Lower lobe of right lung (tissue), 2 donors: ENCODE measurements at regions not wholly inside any gene's neighbourhood (a gene's known extent, or its start where the extent isn't known, plus 50 kb on each side); places are given as distances from the start of the nearest gene placed in this dataset.

Source experiments
- ATAC-seq, 2 donors: fragments of 200-7000 bp; cut with Tn5 transposase; one replicate each; pipeline ENCODE4 v1.9.1; 2020 to 2022; ENCODE audit warnings: mild to moderate bottlenecking in 2 of 2, moderate library complexity in 2 of 2
- DNase-seq: peaks from one replicate; pipeline ENCODE4 v3.0.0-alpha.2; 2020
- H3K27ac ChIP-seq: fragments of 200-600 bp; one replicate; pipeline ENCODE4 v1.8.0; 2022
- H3K27me3 ChIP-seq: fragments of 200-600 bp; one replicate; pipeline ENCODE4 v1.8.0; 2022; ENCODE audit warnings: low read depth
- H3K36me3 ChIP-seq: fragments of 200-600 bp; one replicate; pipeline ENCODE4 v1.8.0; 2022; ENCODE audit warnings: mild to moderate bottlenecking
- H3K4me1 ChIP-seq: fragments of 200-600 bp; one replicate; pipeline ENCODE4 v1.8.0; 2022
- H3K4me3 ChIP-seq: fragments of 200-600 bp; one replicate; pipeline ENCODE4 v1.8.0; 2022; ENCODE audit warnings: mild to moderate bottlenecking
- H3K9me3 ChIP-seq: fragments of 200-600 bp; one replicate; pipeline ENCODE4 v1.8.0; 2022
- CTCF ChIP-seq: fragments of 200-600 bp; IDR thresholded peaks from one replicate; pipeline ENCODE4 v1.8.0; 2022; ENCODE audit warnings: antibody characterized with exemption, mild to moderate bottlenecking
- intact Hi-C: fragments of 100-400 bp; cut with DNase I; formaldehyde crosslinking; loops from one replicate; pipeline ENCODE4 v1.11.0; 2022
- donor health status: DM: no; HTN: yes; CAD: no; lungs with severe emphysema.

- ATAC-seq (no peak), DNase-seq (no peak)
- Histone ChIP-seq H3K4me1 (no peaks in the 10 kb centered on the region), H3K27me3 (no peaks in the 10 kb centered on the region), H3K4me3 (no peak overlapping the region), H3K27ac (no peak overlapping the region), H3K9me3 (no peaks in the 10 kb centered on the region), H3K36me3 (no peaks in the 10 kb centered on the region)
- intact Hi-C loops, result no loop called here
- no peak for TF ChIP-seq CTCF
Measured at GRCh38 chr6:135572051-135572450, 74.5 kb upstream of the AHI1 start.

GRCh38 chr6:135575629-135576028, 78.1 kb upstream of the AHI1 start:
- no peak overlapping the region for H3K27ac ChIP-seq
- no peak for DNase-seq
- H3K36me3 ChIP-seq, result no peaks in the 10 kb centered on the region
- no peak overlapping the region for H3K4me3 ChIP-seq
- H3K4me1 ChIP-seq, result no peaks in the 10 kb centered on the region
- intact Hi-C loops, result no loop called here
- ATAC-seq, result no peak
- no peaks in the 10 kb centered on the region for H3K27me3 ChIP-seq
- TF ChIP-seq CTCF, result no peak
- H3K9me3 ChIP-seq, result no peaks in the 10 kb centered on the region

- H3K36me3 ChIP-seq, result no peaks in the 10 kb centered on the region
- peak; percentile 45 to 62 for ATAC-seq
- H3K27ac ChIP-seq, result no peak overlapping the region
- DNase-seq, result no peak
- no peaks in the 10 kb centered on the region for H3K4me1 ChIP-seq
- H3K4me3 ChIP-seq, result no peak overlapping the region
- intact Hi-C loops, result no loop called here
- no peak for TF ChIP-seq CTCF
- H3K9me3 ChIP-seq, result no peaks in the 10 kb centered on the region
- no peaks in the 10 kb centered on the region for H3K27me3 ChIP-seq
Measured at GRCh38 chr6:135576055-135576454, 78.5 kb upstream of the AHI1 start.

GRCh38 chr6:135577059-135577538, 79.6 kb upstream of the AHI1 start:
- Histone ChIP-seq H3K27ac (no peak overlapping the region), H3K9me3 (no peaks in the 10 kb centered on the region), H3K36me3 (no peaks in the 10 kb centered on the region), H3K27me3 (no peaks in the 10 kb centered on the region), H3K4me3 (no peak overlapping the region), H3K4me1 (no peaks in the 10 kb centered on the region)
- intact Hi-C loops, result no loop called here
- no peak for TF ChIP-seq CTCF
- no peak for DNase-seq
- no peak for ATAC-seq

GRCh38 chr6:135578976-135579375, 81.4 kb upstream of the AHI1 start:
- ATAC-seq, result no peak
- no peak for TF ChIP-seq CTCF
- Histone ChIP-seq H3K9me3 (no peaks in the 10 kb centered on the region), H3K4me1 (no peaks in the 10 kb centered on the region), H3K4me3 (no peak overlapping the region), H3K36me3 (no peaks in the 10 kb centered on the region), H3K27me3 (no peaks in the 10 kb centered on the region), H3K27ac (no peak overlapping the region)
- intact Hi-C loops, result no loop called here
- DNase-seq, result no peak

GRCh38 chr6:135581211-135581610, 83.7 kb upstream of the AHI1 start:
- ATAC-seq, result no peak
- Histone ChIP-seq H3K4me1 (no peaks in the 10 kb centered on the region), H3K9me3 (no peaks in the 10 kb centered on the region), H3K36me3 (no peaks in the 10 kb centered on the region), H3K4me3 (no peak overlapping the region), H3K27ac (no peak overlapping the region), H3K27me3 (no peaks in the 10 kb centered on the region)
- intact Hi-C loops, result no loop called here
- DNase-seq, result no peak
- no peak for TF ChIP-seq CTCF
